SK-N-MC (cell line): ENCODE measurements at regions not wholly inside any gene's neighbourhood (a gene's known extent, or its start where the extent isn't known, plus 50 kb on each side); places are given as distances from the start of the nearest gene placed in this dataset.
A peak's percentile ranks its signal among the peaks of the same experiment; 100 is the strongest.

Source experiments
- DNase-seq: peaks from one replicate; pipeline ENCODE4 v3.0.0-alpha.2; 2011; ENCODE audit warnings: low read depth, low spot score
- H3K27ac ChIP-seq: fragments of 200-600 bp; sonication (generic); 2 replicates; pipeline ENCODE4 v1.5.1; 2016; ENCODE audit warnings: mixed run types
- H3K36me3 ChIP-seq: fragments of 200-600 bp; sonication (generic); 2 replicates; pipeline ENCODE4 v1.6.1; 2017; ENCODE audit warnings: antibody characterized with exemption, low read length, mixed read lengths; ENCODE audit not compliant: insufficient read depth
- H3K4me3 ChIP-seq: fragments of 200-600 bp; sonication (generic); 2 replicates; pipeline ENCODE4 v1.5.1; 2016
- H3K9ac ChIP-seq: fragments of 200-600 bp; sonication (generic); 2 replicates; pipeline ENCODE4 v1.8.0; 2017; ENCODE audit warnings: mixed run types, mixed read lengths; ENCODE audit not compliant: insufficient read length
- H3K9me3 ChIP-seq: fragments of 200-600 bp; sonication (generic); 2 replicates; pipeline ENCODE4 v1.6.1; 2017; ENCODE audit warnings: low read depth, mild to moderate bottlenecking, antibody characterized with exemption, low read length, moderate library complexity, mixed read lengths
- EZH2 ChIP-seq: fragments of 200-600 bp; sonication (generic); IDR thresholded peaks from one replicate; pipeline ENCODE4 v1.6.1; 2017; ENCODE audit warnings: antibody characterized with exemption
- FOXP2 ChIP-seq: optimal IDR thresholded peaks from 2 replicates; pipeline ENCODE3; 2011; ENCODE audit warnings: mild to moderate bottlenecking, moderate library complexity; ENCODE audit not compliant: insufficient read depth; ENCODE audit errors: extremely low read length, control extremely low read depth
- POLR2AphosphoS5 ChIP-seq: IDR thresholded peaks from 2 replicates; pipeline ENCODE4 v1.6.1; 2012; ENCODE audit warnings: mild to moderate bottlenecking, low read depth, low read length, borderline replicate concordance

- H3K9ac ChIP-seq: no peak overlapping the region
- H3K4me3 ChIP-seq: no peak overlapping the region
- no peaks in the 10 kb centered on the region for H3K9me3 ChIP-seq
- no peak for DNase-seq
- no peak for TF ChIP-seq FOXP2
- TF ChIP-seq EZH2: no peak
- no peak overlapping the region for H3K27ac ChIP-seq
- H3K36me3 ChIP-seq: no peaks in the 10 kb centered on the region
Measured at GRCh38 chr13:99119656-99120055, 81.0 kb upstream of the UBAC2 start.

DNA sequence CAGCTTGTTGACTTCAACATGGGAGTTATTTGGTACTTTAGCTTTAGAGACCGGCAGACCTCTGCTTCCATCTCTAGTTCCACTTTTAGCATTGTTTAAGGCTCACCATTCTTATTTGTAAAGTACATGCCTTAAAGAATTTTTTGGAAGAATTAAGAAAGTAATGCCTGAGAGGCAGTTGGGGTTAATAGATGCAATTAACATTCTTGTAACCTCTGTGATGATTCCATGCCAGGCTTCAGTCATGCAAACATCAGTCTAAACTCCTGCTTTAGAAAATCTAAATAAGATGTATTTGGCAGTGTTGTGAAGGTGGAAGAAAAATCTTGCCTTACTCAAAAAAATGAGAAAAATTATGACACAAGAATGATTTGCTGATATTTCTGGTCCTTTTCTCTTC, 79.9 kb upstream of the UBAC2 start:
- Histone ChIP-seq H3K36me3 (no peaks in the 10 kb centered on the region), H3K27ac (no peak overlapping the region), H3K9me3 (no peaks in the 10 kb centered on the region), H3K9ac (no peak overlapping the region), H3K4me3 (no peak overlapping the region)
- DNase-seq: no peak
- TF ChIP-seq EZH2 (no peak), FOXP2 (no peak), POLR2AphosphoS5 (no peak)

DNA sequence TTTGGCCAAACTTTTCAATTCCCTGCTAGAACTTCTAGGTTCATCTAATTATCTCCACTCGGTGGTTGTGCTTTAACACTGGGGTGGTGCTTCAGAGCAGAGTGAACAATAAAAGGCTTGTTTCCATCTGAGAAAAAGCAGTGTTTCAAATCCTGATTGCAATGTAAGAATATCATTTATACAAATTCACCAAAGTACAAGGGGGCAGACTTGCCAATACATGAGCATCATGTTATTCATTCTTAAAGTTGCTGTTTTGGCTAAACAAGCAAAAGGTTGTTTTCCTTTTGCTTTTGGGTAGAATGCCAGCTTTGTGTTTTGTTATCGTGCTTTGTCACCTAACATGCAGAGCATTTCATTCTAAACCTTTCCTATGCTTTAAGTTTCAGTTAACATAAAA, 78.5 kb upstream of the UBAC2 start:
- no peak overlapping the region for H3K4me3 ChIP-seq
- no peak overlapping the region for H3K27ac ChIP-seq
- H3K9ac ChIP-seq: no peak overlapping the region
- H3K9me3 ChIP-seq: no peaks in the 10 kb centered on the region
- DNase-seq: no peak
- H3K36me3 ChIP-seq: no peaks in the 10 kb centered on the region
- TF ChIP-seq EZH2: no peak
- no peak for TF ChIP-seq POLR2AphosphoS5
- no peak for TF ChIP-seq FOXP2

DNA sequence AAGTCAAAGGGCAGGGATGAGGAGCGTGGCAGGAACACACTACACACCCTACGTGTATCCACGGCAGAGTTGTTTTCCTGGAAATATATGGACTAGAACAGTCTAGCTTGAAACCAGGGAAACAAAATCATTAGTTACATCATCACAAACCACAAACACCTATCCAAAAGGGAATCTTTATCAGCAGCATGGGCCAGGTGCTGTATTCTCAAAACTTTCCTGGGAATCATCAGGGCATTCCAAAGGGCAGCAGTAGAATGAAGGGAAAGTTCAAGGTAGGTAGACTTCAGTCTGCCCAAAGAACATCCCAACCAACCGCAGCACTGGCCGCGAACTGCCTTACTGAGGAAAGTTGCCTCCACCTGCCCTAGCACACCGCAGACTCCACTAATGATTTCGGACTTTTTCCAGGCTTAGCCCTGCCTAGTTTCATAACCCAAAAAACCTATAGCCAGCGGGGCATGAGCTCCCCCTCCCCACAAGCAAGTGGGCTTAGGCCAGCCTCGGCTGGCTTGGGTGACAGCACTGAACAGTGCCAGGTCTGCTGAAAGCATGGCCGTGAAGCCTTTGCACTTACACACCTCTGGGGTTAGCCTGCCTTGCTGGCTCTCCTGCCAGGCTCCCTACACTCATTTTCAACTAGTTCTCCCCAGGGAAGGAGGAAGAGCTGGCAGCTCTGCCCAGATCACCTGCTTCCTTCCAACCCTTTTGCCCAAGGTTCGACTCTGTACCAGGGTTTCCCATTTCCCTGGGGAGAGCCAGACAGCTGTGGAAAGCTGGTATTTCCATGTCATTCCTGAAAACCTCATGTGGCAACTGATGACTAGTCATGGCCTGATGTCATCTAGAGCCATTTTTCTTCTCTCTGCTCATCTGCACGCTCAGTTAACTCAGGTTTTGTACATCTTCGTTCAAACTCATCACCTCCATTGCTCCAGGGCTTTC, 77.3 kb upstream of the UBAC2 start:
- Histone ChIP-seq H3K36me3 (no peaks in the 10 kb centered on the region), H3K9ac (no peak overlapping the region), H3K4me3 (no peak overlapping the region), H3K27ac (no peak overlapping the region), H3K9me3 (no peaks in the 10 kb centered on the region)
- DNase-seq: no peak
- TF ChIP-seq EZH2: no peak
- TF ChIP-seq FOXP2: no peak
- no peak for TF ChIP-seq POLR2AphosphoS5

- Histone ChIP-seq H3K9me3 (no peaks in the 10 kb centered on the region), H3K9ac (no peak overlapping the region)
- no peak for DNase-seq
Measured at GRCh38 chr13:99124046-99124400, 76.6 kb upstream of the UBAC2 start.

DNA sequence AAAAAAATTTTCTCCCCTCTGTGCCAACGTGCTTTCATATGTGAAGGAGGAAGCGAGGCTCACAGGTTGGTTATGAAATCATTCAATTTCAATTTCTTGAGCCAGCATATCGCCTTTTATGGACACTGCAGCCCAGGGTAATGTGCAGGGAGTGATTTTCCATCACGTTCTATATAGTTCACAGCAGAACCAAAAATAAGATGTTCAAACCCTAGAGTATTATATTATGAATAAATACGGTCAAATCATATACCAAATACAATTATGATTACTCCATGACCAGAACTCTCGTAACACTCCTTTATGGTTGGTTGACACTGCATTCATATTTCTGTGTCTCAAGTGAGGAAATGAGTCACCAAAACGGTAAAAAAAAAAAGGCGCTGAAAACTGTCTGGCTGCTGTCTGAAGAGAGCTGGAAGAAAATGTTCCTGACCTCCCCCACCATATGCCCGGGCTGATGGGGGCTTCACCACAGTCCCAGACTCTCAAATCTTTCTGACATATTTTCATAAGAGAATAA, 75.8 kb upstream of the UBAC2 start:
- TF ChIP-seq EZH2 (no peak), POLR2AphosphoS5 (no peak), FOXP2 (no peak)

More at GRCh38 chr13:99124046-99124400, 76.6 kb upstream of the UBAC2 start:
- H3K36me3 ChIP-seq: no peaks in the 10 kb centered on the region
- no peak overlapping the region for H3K27ac ChIP-seq
- TF ChIP-seq FOXP2: no peak
- no peak for TF ChIP-seq POLR2AphosphoS5
- no peak for TF ChIP-seq EZH2
- no peak overlapping the region for H3K4me3 ChIP-seq

GRCh38 chr13:99125326-99125915, 75.2 kb upstream of the UBAC2 start:
- Histone ChIP-seq H3K9ac (no peak overlapping the region), H3K4me3 (no peak overlapping the region), H3K27ac (no peak overlapping the region), H3K36me3 (no peaks in the 10 kb centered on the region), H3K9me3 (no peaks in the 10 kb centered on the region)
- no peak for DNase-seq
- TF ChIP-seq FOXP2: no peak
- TF ChIP-seq POLR2AphosphoS5: no peak
- TF ChIP-seq EZH2: no peak

More for the DNA sequence above, 75.8 kb upstream of the UBAC2 start:
- H3K27ac ChIP-seq: no peak overlapping the region
- no peaks in the 10 kb centered on the region for H3K9me3 ChIP-seq
- no peak overlapping the region for H3K9ac ChIP-seq
- H3K4me3 ChIP-seq: 0 out of 2 replicates have a peak overlapping the region, but pooled peaks have one; percentile 12
- no peak for DNase-seq
- H3K36me3 ChIP-seq: no peaks in the 10 kb centered on the region

DNA sequence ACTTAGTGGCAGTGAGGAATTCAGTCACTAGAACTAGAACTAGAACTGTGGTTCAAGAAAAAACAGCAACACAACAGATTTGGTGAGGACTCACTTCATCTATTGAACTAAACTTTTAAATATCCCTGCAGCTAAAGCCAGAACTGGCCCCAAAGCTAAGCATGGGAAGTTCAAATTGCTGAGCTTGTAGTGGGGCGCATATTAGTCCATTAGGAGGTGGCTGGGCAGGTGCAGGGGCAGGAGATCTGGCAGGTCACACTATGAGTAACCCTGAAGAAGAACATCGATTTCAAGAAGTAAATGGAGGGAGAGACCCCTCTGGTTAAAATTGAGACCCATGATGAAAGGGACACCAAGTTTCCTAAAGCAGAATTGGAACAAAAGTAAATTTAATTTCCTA, 73.8 kb upstream of the UBAC2 start:
- H3K9me3 ChIP-seq: no peaks in the 10 kb centered on the region
- TF ChIP-seq EZH2 (no peak), FOXP2 (no peak), POLR2AphosphoS5 (no peak)
- no peak for DNase-seq
- H3K9ac ChIP-seq: no peak overlapping the region
- no peak overlapping the region for H3K4me3 ChIP-seq
- no peak overlapping the region for H3K27ac ChIP-seq
- H3K36me3 ChIP-seq: no peaks in the 10 kb centered on the region

- Histone ChIP-seq H3K4me3 (no peak overlapping the region), H3K9ac (no peak overlapping the region), H3K36me3 (no peaks in the 10 kb centered on the region), H3K9me3 (no peaks in the 10 kb centered on the region), H3K27ac (no peak overlapping the region)
- no peak for DNase-seq
- no peak for TF ChIP-seq POLR2AphosphoS5
- no peak for TF ChIP-seq FOXP2
- no peak for TF ChIP-seq EZH2
Measured at GRCh38 chr13:99129050-99129449, 71.6 kb upstream of the UBAC2 start.
